ENCODE measurements at regions not wholly inside any gene's neighbourhood (a gene's known extent, or its start where the extent isn't known, plus 50 kb on each side); places are given as distances from the start of the nearest gene placed in this dataset.

DNA sequence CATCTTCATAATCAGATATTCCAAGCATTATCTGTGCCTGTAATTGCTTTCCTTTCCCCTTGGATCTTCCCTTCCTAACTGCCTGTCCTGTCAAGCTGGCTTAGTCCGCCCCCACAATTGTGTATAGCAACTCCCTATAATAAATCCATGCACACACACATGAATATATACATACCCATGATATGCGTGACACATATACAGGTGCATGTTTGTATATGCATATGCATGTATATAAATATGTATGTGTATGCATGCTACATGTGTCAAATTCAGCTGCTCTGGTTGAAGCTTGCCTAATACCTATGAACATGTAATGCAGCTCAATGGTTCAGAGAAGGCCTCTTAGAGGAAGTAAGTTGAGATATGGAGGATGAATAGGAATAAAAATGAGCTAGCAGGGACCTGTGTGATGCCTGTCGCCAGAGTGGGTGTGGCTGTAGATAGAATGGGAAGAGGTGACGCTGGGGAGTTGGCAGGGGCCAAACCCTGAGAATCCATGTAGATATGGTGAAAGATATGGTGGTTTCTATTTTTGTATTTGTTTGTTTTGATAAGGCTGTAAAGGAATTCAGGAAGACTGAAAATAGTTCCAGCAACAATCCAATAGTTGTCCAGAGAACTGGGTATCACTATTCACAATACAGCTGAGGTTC is 595.0 kb upstream of the BOD1L1 start:
- DNase-seq (ENCODE audit: missing footprints) (peak; percentile 68), ATAC-seq (peak; percentile 94)
- intact Hi-C loops (cut with DNase I), result loop anchor here (10.0 kb wide), 1 partner anchor 142 kb away; no protein-coding TSS in a partner anchor

DNA sequence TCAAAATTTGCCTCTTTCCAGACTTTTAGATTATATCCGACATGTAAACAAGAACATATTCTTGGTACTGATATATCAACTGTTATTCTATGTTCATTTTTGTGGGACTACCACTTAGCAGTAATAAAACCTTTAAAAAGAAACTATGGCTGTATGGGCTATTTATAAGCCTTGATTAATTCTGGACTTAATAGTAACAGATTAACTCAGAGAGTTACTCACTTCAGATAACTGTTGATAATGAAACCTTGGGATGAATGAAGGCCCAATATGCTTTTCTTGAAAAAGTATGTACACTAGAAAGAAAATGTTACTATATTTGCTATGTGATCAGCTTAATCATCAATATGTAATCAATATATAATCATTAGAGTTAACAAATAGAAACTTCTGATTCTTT is 595.9 kb upstream of the BOD1L1 start:
- intact Hi-C loops (cut with DNase I), result loop anchor here (10.0 kb wide), 1 partner anchor 141 kb away; no protein-coding TSS in a partner anchor
- DNase-seq (ENCODE audit: missing footprints), result no peak
- no peak for ATAC-seq

DNA sequence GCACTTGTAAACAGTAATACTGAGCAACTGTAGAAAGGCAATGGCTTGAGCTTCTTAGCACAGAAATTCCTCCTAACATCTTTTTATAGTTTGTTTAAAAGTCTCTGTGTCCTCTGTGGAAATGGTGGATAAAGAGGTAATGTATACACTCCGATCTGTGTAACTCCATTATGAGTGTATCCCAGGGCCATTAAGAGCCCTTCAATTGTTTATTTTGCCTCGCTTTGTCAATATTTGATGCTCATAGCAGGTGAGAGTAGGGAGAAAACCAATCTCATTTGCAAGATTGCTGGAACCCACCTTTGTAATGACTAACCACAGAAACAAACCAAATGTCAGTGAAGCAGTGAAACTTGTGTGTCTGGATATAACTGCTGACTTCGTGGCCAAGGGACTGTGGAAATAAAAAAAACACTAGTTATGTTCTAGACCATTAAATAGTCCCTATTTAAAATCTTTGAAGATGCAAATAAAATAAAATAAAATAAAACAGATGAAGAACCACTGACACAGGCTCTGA is 598.2 kb upstream of the BOD1L1 start:
- no peak for DNase-seq (ENCODE audit: missing footprints)
- no peak for ATAC-seq
- intact Hi-C loops (cut with DNase I), result loop anchor here (10.0 kb wide), 1 partner anchor 139 kb away; no protein-coding TSS in a partner anchor

DNA sequence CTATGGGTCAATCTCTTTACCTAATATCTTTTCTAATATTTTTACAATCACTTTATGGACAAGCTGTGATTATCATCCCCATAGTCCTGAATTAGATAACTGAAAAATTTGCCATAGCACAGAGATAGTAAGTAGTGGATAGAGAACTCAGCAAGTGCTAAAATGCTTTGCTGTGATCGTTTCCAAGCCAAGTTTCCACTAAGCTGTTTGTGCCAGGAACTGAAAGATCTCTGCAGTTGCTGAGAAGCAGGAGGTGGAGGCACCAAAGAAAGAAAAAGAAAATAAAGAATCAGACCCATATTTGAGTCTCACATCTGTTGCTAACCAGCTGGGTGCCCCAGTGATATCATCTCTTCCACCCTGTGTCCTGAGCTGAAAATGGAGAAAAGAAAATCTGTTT is 605.6 kb upstream of the BOD1L1 start:
- DNase-seq (ENCODE audit: missing footprints), result no peak
- ATAC-seq, result peak; percentile 44
- intact Hi-C loops (cut with DNase I), result no loop called here

DNA sequence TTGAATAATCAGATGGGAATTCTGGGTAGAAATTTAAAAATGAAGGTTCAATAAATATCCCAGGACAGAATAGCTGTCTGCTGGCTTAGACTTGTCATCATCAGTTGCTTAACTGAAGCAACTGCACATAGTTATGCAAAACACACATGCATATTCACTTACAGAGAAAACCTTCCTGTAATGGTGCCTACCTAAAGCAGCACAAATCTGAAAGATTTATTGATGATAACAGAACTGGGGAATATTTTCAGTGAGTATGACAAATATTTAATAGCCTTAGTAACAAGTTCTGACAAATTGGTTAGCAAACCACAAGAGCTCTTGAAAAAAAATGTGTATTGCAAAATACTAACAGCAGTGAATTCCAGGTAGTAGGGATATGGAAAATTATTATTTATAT is 606.8 kb upstream of the BOD1L1 start:
- intact Hi-C loops (cut with DNase I), result no loop called here
- no peak for ATAC-seq
- DNase-seq (ENCODE audit: missing footprints), result no peak

DNA sequence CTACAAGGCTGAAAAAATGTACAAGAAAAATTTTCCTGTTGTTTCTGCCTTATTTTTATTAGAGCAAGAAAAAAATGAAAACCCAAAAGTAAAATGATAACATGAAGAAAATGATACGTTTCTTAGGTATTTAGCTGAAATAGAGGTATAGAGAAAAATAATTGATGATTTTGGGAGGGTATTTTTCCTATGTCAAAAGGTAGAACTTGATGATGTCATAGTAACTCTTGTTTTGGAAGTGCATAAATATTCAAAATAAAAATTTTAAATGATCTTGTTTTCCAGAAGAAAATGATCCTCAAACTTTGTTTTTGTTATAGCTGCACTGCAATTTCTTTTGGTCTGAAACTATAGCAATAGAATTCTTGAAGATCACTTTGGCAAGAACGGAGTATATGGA is 608.8 kb upstream of the BOD1L1 start:
- intact Hi-C loops (cut with DNase I), result no loop called here
- no peak for DNase-seq (ENCODE audit: missing footprints)
- no peak for ATAC-seq

DNA sequence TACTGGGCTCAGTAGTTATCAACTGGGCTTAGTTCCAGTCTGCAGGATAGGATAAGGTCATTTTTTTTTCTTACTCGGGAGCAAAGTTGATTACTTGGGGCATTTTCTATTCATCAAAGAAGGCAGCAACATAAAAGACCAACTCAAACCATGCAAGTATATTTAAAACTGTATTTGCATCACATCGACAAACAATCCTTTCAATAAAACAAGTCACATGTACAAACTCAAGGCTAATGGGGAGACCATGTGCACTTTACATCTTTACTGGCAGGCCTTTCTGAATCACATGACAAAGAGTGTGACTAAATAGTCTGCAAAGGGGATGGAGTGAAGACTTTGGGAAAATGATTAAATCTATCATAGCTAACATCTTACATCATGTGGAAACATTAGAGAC is 610.4 kb upstream of the BOD1L1 start:
- intact Hi-C loops (cut with DNase I), result no loop called here
- ATAC-seq (no peak), DNase-seq (ENCODE audit: missing footprints) (no peak)

DNA sequence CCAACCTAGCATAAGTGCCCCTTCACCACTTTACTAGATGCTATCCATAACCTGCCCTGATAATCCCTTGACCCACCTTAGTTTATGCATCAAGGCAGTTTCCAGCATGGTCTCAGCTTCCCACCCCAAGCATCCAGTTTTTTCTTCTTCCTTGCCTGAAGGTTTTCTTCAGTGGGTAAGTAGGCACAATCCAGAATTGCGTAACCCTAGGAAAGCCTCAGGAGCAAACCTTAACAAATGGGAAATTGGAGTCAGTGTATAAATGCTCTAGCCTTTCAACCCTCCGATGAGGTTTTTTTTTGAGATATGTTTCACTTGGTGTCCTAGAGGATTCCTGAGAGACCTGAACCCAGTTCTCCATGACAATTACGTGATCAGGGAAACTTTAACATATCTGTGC is 614.0 kb upstream of the BOD1L1 start:
- ATAC-seq (no peak), DNase-seq (ENCODE audit: missing footprints) (no peak)
- intact Hi-C loops (cut with DNase I), result no loop called here

DNA sequence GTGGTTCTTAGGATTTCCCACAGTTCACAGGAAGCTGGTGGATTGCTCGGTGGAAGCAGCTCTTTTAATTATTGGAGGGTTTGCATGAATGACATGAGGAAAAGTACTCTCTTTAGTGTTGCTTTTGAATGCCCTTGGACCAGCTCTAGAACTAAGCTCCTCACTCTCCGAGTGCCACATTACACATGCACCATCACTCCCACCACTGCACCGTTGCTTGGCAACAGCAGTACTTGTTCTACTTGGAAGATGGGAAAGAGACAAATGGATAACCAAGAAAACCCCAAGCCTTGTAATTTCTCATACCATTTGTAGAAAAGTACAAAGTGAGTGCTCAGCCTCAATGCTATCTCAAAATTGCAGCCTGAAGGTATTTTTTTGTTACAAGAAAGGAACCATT is 620.2 kb upstream of the BOD1L1 start:
- intact Hi-C loops (cut with DNase I), result no loop called here
- ATAC-seq, result no peak
- no peak for DNase-seq (ENCODE audit: missing footprints)

DNA sequence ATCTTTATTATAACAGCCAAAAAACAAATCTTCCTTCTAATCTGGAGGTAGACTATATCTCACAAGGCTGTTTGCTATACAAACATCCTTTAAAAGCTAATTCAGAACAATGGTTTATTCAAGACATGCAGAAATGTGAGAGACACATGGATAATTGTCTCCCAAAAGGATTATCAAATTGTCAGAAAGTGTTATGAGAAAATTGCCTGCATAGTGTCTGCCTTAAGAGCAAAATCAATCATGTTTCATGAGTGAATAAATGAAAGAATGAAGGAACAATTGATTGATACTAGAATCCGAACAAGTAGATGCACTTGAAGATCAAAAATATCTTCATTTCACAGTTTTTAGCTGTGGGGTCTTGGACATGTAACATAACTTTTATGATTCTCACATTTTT is 621.7 kb upstream of the BOD1L1 start:
- no peak for ATAC-seq
- intact Hi-C loops (cut with DNase I), result no loop called here
- no peak for DNase-seq (ENCODE audit: missing footprints)

DNA sequence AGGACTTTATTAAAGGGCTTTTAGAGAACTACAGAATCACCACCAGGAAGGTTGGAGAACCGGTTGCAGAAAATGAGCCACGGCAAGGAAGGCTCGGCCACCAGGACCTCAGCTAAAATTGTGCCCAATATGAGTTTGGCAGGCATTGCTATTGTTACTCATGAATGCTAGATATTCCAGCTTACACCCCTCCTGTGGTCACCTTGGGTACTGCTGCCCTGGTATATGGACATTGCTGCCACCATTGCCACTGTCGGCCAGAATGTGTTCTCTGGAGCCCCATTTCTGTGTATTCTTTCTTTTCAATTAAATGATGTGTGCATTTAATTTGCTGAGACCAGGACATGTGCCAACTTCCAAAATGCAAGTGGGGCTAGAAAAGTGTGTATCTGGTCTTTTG is 626.7 kb upstream of the BOD1L1 start:
- DNase-seq (ENCODE audit: missing footprints) (no peak), ATAC-seq (no peak)
- intact Hi-C loops (cut with DNase I), result loop anchor here (10.0 kb wide), 1 partner anchor 599 kb away; no protein-coding TSS in a partner anchor

DNA sequence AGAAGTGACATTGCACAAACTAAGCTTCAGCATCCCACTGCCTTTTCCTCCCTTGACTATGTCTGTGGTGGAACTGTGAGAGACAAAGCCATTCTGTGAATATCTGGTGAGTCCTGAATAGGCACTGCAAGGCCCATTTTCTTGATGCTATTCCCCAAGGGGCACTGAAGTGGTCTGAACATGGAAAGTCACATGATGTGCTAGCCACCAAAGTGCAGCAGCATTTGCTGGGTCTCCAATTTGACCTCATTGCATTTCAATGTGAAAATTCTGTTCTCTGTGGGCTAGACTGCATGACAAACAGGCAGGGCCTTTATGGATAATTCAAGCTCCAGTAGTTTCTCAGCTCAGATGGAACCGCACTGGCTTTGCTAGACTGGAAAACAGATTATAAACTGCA is 627.4 kb upstream of the BOD1L1 start:
- intact Hi-C loops (cut with DNase I), result loop anchor here (10.0 kb wide), 1 partner anchor 600 kb away; no protein-coding TSS in a partner anchor
- DNase-seq (ENCODE audit: missing footprints), result no peak
- no peak for ATAC-seq

DNA sequence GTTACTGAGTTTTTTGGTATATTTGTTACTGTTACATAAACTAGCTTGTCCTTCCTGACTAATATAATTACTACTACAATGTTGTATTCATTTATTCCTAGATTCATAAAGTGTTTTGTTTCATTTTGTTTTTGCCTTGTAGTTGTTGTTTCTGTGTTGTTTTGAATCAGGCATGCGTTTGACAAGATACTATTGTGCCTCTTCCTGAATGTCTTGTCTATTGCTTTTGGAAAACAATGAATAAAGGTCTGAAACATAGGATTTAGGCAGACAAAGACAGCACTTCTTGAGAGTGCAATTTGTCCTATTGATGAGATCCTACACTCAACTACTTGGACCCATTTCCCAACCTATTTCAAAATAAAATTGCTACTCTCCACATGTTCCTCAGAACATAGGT is 630.4 kb upstream of the BOD1L1 start:
- DNase-seq (ENCODE audit: missing footprints), result no peak
- no peak for ATAC-seq
- intact Hi-C loops (cut with DNase I), result loop anchor here (10.0 kb wide), 1 partner anchor 603 kb away; no protein-coding TSS in a partner anchor

DNA sequence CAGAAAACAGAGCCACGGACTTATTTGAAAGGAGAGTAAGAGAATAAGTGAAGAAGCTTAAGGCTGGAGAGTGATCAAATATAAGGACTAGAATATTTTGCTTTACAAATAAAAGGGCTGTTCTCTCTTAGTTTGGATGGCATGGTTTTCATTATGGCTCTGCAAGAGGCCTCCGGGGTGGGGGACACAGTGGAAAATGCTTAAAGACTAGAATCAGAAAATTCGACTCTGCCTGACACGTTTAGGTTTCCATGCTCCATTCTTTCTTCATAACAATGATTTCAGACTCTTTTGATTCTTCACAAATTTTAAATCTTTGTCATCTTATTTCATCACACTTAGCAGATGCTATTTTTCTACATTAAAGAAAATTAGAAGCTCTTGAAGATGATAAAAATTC is 632.4 kb upstream of the BOD1L1 start:
- intact Hi-C loops (cut with DNase I), result loop anchor here (10.0 kb wide), 1 partner anchor 605 kb away; no protein-coding TSS in a partner anchor
- ATAC-seq, result no peak
- no peak for DNase-seq (ENCODE audit: missing footprints)

DNA sequence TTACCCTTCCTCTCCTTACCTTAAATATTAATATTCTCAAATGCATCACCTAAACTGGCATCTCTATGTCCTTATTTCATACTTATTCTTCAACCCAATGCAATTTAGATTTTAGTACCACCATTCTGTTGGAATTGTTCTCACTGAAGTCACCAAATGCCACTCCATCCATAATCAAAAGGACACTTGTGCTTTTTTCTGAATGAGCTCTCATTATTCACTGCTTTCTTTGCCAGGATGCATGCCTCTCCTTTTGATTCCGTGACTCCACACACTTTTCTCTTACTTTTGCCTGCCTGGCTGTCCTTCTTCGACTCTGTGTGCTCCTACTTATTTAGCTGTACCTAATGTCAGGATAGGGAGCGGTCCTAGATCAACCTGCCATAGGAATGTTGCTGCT is 633.1 kb upstream of the BOD1L1 start:
- no peak for ATAC-seq

DNA sequence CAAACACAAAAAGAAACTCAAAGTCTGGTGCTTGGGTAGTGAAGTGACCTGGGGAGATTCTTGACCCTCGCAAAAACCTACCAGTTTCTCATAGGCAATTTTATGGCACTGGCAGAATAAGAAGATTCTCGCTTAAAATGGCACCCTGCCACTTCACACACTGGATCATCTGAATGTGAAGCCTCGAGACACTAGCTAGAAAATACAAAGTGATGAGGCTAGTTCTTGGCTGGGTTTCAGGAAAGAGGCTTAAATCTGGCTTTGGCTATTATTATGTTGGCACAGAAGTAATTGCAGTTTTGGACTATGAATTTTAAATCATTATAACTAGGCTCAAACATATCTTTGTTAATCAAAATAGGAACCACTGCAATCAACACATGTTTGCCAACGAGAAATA is 634.7 kb upstream of the BOD1L1 start:
- ATAC-seq, result no peak
- intact Hi-C loops (cut with DNase I), result no loop called here
- no peak for DNase-seq (ENCODE audit: missing footprints)

More for the DNA sequence above, 633.1 kb upstream of the BOD1L1 start:
- intact Hi-C loops (cut with DNase I), result no loop called here
- no peak for DNase-seq (ENCODE audit: missing footprints)

DNA sequence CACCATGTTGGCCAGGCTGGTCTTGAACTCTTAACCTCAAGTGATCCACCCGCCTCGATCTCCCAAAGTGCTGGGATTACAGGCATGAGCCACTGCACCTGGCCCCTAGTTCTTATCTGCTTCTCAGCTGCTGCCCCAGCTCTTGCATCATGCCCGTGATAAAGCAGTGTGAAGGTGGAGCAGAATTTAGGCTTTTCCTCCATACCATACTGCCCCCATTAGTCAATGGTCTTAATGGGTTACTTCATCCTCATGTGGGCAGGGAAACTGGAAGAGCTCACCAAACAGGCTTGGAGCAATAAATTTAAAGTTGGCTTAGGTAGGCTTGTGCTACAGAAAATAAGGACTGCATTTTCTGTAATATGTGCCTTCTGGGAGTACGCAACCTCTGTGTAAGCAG is 636.9 kb upstream of the BOD1L1 start:
- intact Hi-C loops (cut with DNase I), result no loop called here
- ATAC-seq, result no peak
- no peak for DNase-seq (ENCODE audit: missing footprints)

DNA sequence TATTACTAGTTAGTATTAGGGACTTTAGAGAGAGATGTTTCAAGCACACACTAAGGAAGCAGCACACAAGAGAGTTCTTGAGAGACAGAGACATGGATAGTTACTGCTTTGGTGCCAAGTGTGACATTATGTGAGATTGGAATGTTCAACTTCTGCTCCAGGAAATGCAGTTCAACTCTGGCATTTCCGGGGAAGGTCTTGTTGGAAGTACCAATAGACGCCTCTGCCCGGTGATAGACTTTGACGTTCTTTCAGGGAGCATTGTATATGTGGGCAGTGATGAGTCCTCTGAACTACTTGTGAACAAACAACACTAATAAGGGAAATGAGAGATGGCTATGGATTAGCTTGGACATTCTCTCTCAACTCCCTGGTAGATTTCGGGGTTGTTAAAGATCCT is 638.1 kb upstream of the BOD1L1 start:
- DNase-seq (ENCODE audit: missing footprints) (no peak), ATAC-seq (no peak)
- intact Hi-C loops (cut with DNase I), result no loop called here

DNA sequence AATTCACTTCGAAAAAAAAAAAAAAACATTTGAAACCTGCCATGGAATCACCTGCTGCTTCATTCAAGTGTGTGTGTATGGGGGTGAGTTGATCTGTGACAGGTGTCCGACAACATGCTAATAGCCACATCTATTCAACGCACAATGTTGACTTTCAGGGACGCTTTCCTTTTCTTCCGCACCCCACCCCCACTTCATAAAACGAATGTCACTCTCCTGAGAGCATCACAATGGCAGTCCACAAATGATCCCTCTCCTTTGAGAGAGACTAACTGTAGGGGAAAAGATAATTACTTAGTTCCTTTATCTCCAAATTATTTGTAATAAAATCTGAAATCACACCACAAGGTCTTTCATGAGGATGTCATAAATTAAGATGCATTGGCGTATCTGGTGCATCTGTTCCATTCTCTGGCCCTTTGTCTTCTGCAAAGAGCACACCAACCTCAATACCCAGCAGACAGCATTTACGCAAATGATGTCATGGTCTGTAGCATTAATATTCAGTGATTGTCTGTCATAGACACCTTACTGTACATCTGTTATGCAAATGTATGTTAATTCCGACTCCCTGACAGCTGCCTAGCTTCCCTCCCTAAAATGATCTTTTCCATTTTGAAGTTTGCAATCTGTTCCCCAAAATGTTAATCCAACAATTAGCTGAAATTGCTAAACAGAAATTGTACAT is 640.0 kb upstream of the BOD1L1 start:
- DNase-seq (ENCODE audit: missing footprints) (no peak), ATAC-seq (no peak)
- intact Hi-C loops (cut with DNase I), result no loop called here

DNA sequence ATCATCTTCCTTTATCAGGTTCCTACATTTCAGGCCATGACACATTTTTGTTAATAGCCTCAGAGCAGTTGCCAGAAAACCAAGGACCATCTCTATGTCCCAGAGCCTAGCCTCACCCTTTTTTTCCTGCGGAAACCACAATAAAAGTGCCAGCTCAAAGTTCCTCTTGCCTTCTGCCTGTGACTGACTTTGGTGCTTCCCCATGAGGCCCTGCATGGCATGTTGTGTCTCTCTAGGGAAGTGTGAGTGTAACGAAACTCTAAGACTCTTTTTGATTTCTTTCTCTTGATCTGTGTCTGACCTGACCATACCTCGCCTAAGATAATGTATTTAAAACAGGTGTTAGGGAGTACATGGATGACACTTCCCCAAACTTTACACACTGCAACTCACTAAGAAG is 642.3 kb upstream of the BOD1L1 start:
- intact Hi-C loops (cut with DNase I), result no loop called here
- ATAC-seq (peak; percentile 74), DNase-seq (ENCODE audit: missing footprints) (peak; percentile 60)

Measured in Right ventricle myocardium inferior (tissue), 1 donor.